ENCODE measurements at regions not wholly inside any gene's neighbourhood (a gene's known extent, or its start where the extent isn't known, plus 50 kb on each side); places are given as distances from the start of the nearest gene placed in this dataset.

GRCh38 chr17:77693301-77693700 is 265.2 kb upstream of the TNRC6C start:
- peak overlapping the region in 1 of 2 donors; percentile 30 for H3K27ac ChIP-seq
- intact Hi-C loops (cut with DNase I; ENCODE audit: low total_unique reads) = no loop called here
- TF ChIP-seq CTCF (IDR thresholded peaks at IDR 0.05) (no peak), POLR2A (IDR thresholded peaks at IDR 0.05) (no peak)
- H3K9me3 ChIP-seq = no peaks in the 10 kb centered on the region
- no peak overlapping the region for H3K4me3 ChIP-seq
- DNase-seq = no peak
- no peaks in the 10 kb centered on the region for H3K27me3 ChIP-seq
- H3K4me1 ChIP-seq = no peaks in the 10 kb centered on the region
- H3K36me3 ChIP-seq = no peaks in the 10 kb centered on the region

GRCh38 chr17:77693776-77694175 is 264.7 kb upstream of the TNRC6C start:
- Histone ChIP-seq H3K9me3 (no peaks in the 10 kb centered on the region), H3K27ac (peak overlapping the region; percentile 30 to 53), H3K36me3 (no peaks in the 10 kb centered on the region), H3K4me1 (no peaks in the 10 kb centered on the region), H3K4me3 (no peak overlapping the region), H3K27me3 (no peaks in the 10 kb centered on the region)
- intact Hi-C loops (cut with DNase I; ENCODE audit: low total_unique reads) = no loop called here
- TF ChIP-seq CTCF (IDR thresholded peaks at IDR 0.05) (no peak), POLR2A (IDR thresholded peaks at IDR 0.05) (no peak)
- DNase-seq = no peak

GRCh38 chr17:77694391-77695363 is 263.8 kb upstream of the TNRC6C start:
- intact Hi-C loops (cut with DNase I; ENCODE audit: low total_unique reads) = no loop called here
- DNase-seq = no peak
- H3K4me3 ChIP-seq = no peak overlapping the region
- no peaks in the 10 kb centered on the region for H3K9me3 ChIP-seq
- no peaks in the 10 kb centered on the region for H3K27me3 ChIP-seq
- no peaks in the 10 kb centered on the region for H3K36me3 ChIP-seq
- no peaks in the 10 kb centered on the region for H3K4me1 ChIP-seq
- TF ChIP-seq CTCF (IDR thresholded peaks at IDR 0.05) (no peak), POLR2A (IDR thresholded peaks at IDR 0.05) (no peak)
- H3K27ac ChIP-seq = no peak overlapping the region

GRCh38 chr17:77695386-77695785 is 263.1 kb upstream of the TNRC6C start:
- TF ChIP-seq POLR2A (IDR thresholded peaks at IDR 0.05) (no peak), CTCF (IDR thresholded peaks at IDR 0.05) (no peak)
- H3K9me3 ChIP-seq = no peaks in the 10 kb centered on the region
- H3K27ac ChIP-seq = no peak overlapping the region
- no peaks in the 10 kb centered on the region for H3K4me1 ChIP-seq
- no peaks in the 10 kb centered on the region for H3K27me3 ChIP-seq
- H3K4me3 ChIP-seq = no peak overlapping the region
- no peaks in the 10 kb centered on the region for H3K36me3 ChIP-seq
- no peak for DNase-seq
- intact Hi-C loops (cut with DNase I; ENCODE audit: low total_unique reads) = no loop called here

- H3K4me1 ChIP-seq = no peaks in the 10 kb centered on the region
- intact Hi-C loops (cut with DNase I; ENCODE audit: low total_unique reads) = no loop called here
- H3K27ac ChIP-seq = peak overlapping the region; percentile 39 to 46
- DNase-seq = no peak
- no peaks in the 10 kb centered on the region for H3K36me3 ChIP-seq
- no peak for TF ChIP-seq CTCF (IDR thresholded peaks at IDR 0.05)
- TF ChIP-seq POLR2A (IDR thresholded peaks at IDR 0.05) = no peak
- H3K27me3 ChIP-seq = no peaks in the 10 kb centered on the region
- no peaks in the 10 kb centered on the region for H3K9me3 ChIP-seq
- H3K4me3 ChIP-seq = peak overlapping the region in 1 of 2 donors; percentile 9
These were observed 262.3 kb upstream of the TNRC6C start for GRCh38 chr17:77696151-77696720.
